ENCODE measurements at regions not wholly inside any gene's neighbourhood (a gene's known extent, or its start where the extent isn't known, plus 50 kb on each side); places are given as distances from the start of the nearest gene placed in this dataset. TPM values are rescaled to one million over a fixed set of nuclear protein-coding genes. Genes with fewer than 3 reads are reported as not detected.

DNA sequence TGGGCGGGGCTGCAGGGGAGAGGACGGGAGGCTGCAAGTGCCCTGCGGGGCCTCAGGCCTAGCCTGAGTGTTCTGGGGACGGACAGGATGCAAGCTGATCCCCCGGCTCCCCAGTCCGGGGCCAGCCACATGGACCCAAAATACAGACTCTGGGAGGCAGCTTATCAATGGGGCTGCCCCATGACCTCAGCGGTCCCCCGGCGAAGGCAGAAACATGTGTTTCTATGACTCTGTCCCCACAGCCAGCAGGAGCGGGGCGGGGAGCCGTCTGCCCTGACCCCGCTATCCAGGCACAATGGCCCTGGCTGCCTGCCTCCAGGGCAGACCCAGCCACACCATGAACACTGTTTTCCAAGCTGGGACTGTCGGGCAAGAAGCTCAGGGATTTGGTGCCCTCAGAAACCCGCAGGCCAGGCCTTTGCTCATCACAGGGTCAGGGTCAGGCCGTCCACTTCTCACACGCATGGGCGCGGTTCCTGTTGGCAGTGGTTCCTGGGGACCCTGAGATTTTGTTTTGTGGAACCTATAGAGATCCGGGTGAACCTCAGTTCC lies 75.0 kb downstream of the RFLNA start:
- H2AFZ ChIP-seq = no peak overlapping the region
- H3K4me3 ChIP-seq = no peak overlapping the region
- DNase-seq = no peak
- peaks cover 34% of the 10 kb centered on the region for H3K4me1 ChIP-seq (ENCODE audit: insufficient read depth)
- WGBS, 2 experiments (ENCODE audit: low coverage in 1 of 2, low lambda C conversion rate in 2 of 2, missing lambda C conversion rate in 2 of 2) = 13 to 24% methylated on average over 16 to 20 of the region's 20 CpGs
- H4K20me1 ChIP-seq (ENCODE audit: insufficient read depth) = no peaks in the 10 kb centered on the region; the same call in 1 of the 2 replicates
- H3F3A ChIP-seq (ENCODE audit: insufficient read depth) = peaks cover 32% of the 10 kb centered on the region
- peak overlapping the region; percentile 90 for H3K27ac ChIP-seq
- in situ Hi-C loops (cut with MboI) = loop anchor here (10.0 kb wide), 1 partner anchor 395 kb away; no protein-coding TSS in a partner anchor
- H3K27me3 ChIP-seq (replicated peaks; ENCODE audit: insufficient read depth) = no peaks in the 10 kb centered on the region
- peaks cover 85% of the 10 kb centered on the region for H3K79me2 ChIP-seq (ENCODE audit: insufficient read depth)
- H3K36me3 ChIP-seq (ENCODE audit: low read depth) = peaks cover 7% of the 10 kb centered on the region
- H3K9me3 ChIP-seq (ENCODE audit: low read depth) = no peaks in the 10 kb centered on the region
- no peaks in the 10 kb centered on the region for H3K9me2 ChIP-seq (ENCODE audit: insufficient read depth)
- no peak for TF ChIP-seq EZH2phosphoT487 (IDR thresholded peaks at IDR 0.05; ENCODE audit: insufficient read depth, low read depth)
- no peak for TF ChIP-seq EZH2 (IDR thresholded peaks at IDR 0.05; ENCODE audit: insufficient read depth, poor library complexity, severe bottlenecking)
- H3K4me2 ChIP-seq (ENCODE audit: unreplicated experiment) = peak overlapping the region; percentile 24
- peak overlapping the region; percentile 73 for H3K9ac ChIP-seq

DNA sequence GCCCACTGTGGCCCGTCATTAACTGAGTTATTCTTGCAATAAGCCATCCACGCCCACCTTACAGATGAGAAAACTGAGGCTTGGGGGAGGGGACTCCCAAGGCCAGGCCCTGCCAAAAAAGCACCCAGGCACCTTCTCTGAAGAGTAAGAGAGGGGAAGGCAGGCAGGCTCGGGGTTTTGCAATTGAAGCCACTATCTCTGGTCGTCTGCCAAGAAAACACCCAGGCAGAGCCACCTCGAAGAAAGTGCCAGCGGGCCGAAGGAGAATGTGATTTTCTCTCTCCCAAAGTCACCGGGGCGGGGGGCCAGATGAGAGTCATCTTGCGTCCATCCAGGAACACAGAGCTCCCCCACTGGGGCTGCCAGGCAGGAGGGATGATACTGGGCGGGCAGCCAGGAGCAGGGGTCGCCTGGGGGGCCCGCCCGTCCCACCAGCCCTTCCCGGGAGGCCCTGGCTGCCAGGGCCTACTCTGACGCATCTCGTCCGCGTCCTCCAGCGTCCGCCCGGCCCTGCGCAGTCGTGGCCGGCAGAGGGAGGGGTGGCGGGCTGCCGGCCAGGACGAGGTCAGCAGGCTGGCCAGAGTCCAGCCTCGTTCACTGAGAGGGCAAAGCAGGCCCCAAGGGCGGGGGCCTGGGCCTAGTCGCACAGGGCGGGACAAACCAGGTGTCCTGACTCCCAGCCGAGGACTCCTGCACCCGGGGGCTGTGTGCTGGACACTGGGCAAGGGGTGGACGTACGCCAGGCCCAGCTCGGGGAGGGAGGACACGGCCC lies 74.3 kb downstream of the RFLNA start:
- TF ChIP-seq EZH2 (IDR thresholded peaks at IDR 0.05; ENCODE audit: insufficient read depth, poor library complexity, severe bottlenecking) = no peak
- TF ChIP-seq EZH2phosphoT487 (IDR thresholded peaks at IDR 0.05; ENCODE audit: insufficient read depth, low read depth) = no peak
- peak overlapping the region; percentile 90 for H3K27ac ChIP-seq
- peak overlapping the region; percentile 35 for H3K4me2 ChIP-seq (ENCODE audit: unreplicated experiment)
- H3K4me1 ChIP-seq (ENCODE audit: insufficient read depth) = peaks cover 34% of the 10 kb centered on the region
- no peak overlapping the region for H3K4me3 ChIP-seq
- H2AFZ ChIP-seq = no peak overlapping the region
- no peaks in the 10 kb centered on the region for H3K27me3 ChIP-seq (replicated peaks; ENCODE audit: insufficient read depth)
- H3K9me3 ChIP-seq (ENCODE audit: low read depth) = no peaks in the 10 kb centered on the region
- no peaks in the 10 kb centered on the region for H3K9me2 ChIP-seq (ENCODE audit: insufficient read depth)
- H3F3A ChIP-seq (ENCODE audit: insufficient read depth) = peaks cover 32% of the 10 kb centered on the region
- H3K79me2 ChIP-seq (ENCODE audit: insufficient read depth) = peaks cover 85% of the 10 kb centered on the region
- no peaks in the 10 kb centered on the region; the same call in 1 of the 2 replicates for H4K20me1 ChIP-seq (ENCODE audit: insufficient read depth)
- H3K36me3 ChIP-seq (ENCODE audit: low read depth) = peaks cover 7% of the 10 kb centered on the region
- H3K9ac ChIP-seq = peak overlapping the region; percentile 73
- DNase-seq = peak; percentile 98
- in situ Hi-C loops (cut with MboI) = loop anchor here (10.0 kb wide), 1 partner anchor 396 kb away; no protein-coding TSS in a partner anchor
- WGBS, 2 experiments (ENCODE audit: low coverage in 1 of 2, low lambda C conversion rate in 2 of 2, missing lambda C conversion rate in 2 of 2) = 4 to 7% methylated on average over 35 to 37 of the region's 38 CpGs

DNA sequence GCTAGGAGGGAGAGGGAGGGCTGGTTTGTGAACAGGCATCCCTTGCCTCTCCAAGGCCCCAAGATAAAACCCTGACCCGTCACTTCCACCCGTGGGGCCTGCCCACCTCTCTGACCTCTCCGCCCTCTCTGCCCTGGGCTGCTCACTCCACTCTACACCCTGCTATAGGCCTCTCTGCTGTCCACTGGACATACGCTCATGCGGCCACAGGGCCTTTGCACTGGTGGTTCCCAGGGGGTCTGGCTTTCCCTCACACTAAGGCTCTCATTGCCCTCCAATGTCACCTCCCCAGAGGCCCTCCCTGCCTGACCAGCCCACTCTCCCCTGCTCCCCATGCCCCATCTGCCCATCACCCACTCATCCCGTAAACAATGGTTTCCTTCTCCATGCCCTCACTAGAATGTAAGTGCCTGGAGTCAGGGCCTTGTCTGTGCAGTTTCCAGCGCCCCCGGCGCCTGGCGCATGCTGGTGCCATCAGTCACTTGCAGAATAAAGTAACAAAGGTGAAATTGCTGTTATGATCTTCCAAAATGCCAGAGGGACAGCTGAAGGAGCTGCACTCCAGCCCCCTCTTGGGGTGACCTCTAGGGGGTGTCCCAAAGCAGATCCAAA lies 73.6 kb downstream of the RFLNA start:
- no peak for TF ChIP-seq EZH2phosphoT487 (IDR thresholded peaks at IDR 0.05; ENCODE audit: insufficient read depth, low read depth)
- H3K36me3 ChIP-seq (ENCODE audit: low read depth) = peaks cover 7% of the 10 kb centered on the region
- H3K4me2 ChIP-seq (ENCODE audit: unreplicated experiment) = peak overlapping the region; percentile 35
- peaks cover 87% of the 10 kb centered on the region for H3K79me2 ChIP-seq (ENCODE audit: insufficient read depth)
- H3K9me3 ChIP-seq (ENCODE audit: low read depth) = no peaks in the 10 kb centered on the region
- 95 to 98% methylated on average over 9 to 10 of the region's 10 CpGs for WGBS, 2 experiments (ENCODE audit: low coverage in 1 of 2, low lambda C conversion rate in 2 of 2, missing lambda C conversion rate in 2 of 2)
- peaks cover 34% of the 10 kb centered on the region for H3K4me1 ChIP-seq (ENCODE audit: insufficient read depth)
- no peaks in the 10 kb centered on the region; the same call in 1 of the 2 replicates for H4K20me1 ChIP-seq (ENCODE audit: insufficient read depth)
- H3K27me3 ChIP-seq (replicated peaks; ENCODE audit: insufficient read depth) = no peaks in the 10 kb centered on the region
- H3K27ac ChIP-seq = peak overlapping the region; percentile 90
- no peak overlapping the region for H3K4me3 ChIP-seq
- in situ Hi-C loops (cut with MboI) = loop anchor here (10.0 kb wide), 1 partner anchor 396 kb away; no protein-coding TSS in a partner anchor
- no peak overlapping the region for H2AFZ ChIP-seq
- no peaks in the 10 kb centered on the region for H3K9me2 ChIP-seq (ENCODE audit: insufficient read depth)
- peaks cover 32% of the 10 kb centered on the region for H3F3A ChIP-seq (ENCODE audit: insufficient read depth)
- H3K9ac ChIP-seq = peak overlapping the region; percentile 73
- DNase-seq = no peak

DNA sequence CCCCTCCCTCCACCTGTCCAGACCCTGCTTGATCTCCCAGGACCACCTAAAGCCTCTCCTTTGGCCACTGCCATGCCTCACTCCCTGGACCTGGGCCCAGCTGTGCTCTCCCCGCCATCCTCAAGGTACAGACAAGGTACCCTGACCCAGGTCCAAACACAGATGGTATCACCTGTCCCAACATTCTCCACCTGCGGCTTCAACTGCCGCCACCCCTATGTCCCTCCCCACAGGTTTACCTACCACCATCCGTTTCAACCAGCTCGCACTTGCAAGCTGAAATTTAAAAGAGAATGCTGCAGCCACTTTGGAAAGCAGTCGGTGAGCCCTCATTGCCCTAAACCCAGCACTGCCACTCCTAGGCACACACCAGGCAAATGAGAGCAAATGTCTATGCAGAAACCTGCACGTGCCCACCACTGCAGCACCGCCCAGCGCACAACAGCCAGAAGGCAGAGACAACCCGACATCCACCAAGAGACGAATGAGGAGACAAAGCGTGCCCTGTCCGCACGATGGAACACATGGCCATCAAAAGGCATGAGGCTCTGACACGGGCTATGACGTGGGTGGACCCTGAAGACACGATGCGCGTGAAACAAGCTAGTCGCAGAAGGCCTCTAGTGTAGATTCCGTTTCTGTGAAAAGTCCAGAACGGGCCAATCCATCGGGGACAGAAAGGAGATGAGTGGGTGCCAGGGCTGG lies 71.0 kb downstream of the RFLNA start:
- Histone ChIP-seq H3K9me2 (ENCODE audit: insufficient read depth) (no peaks in the 10 kb centered on the region), H3K9me3 (ENCODE audit: low read depth) (no peaks in the 10 kb centered on the region), H3K27ac (no peak overlapping the region), H2AFZ (no peak overlapping the region), H3K4me2 (ENCODE audit: unreplicated experiment) (no peak overlapping the region), H3K4me1 (ENCODE audit: insufficient read depth) (peaks cover 34% of the 10 kb centered on the region), H3K27me3 (replicated peaks; ENCODE audit: insufficient read depth) (no peaks in the 10 kb centered on the region), H3K9ac (no peak overlapping the region), H3F3A (ENCODE audit: insufficient read depth) (peaks cover 19% of the 10 kb centered on the region), H3K79me2 (ENCODE audit: insufficient read depth) (peaks cover 91% of the 10 kb centered on the region), H3K4me3 (no peak overlapping the region), H4K20me1 (ENCODE audit: insufficient read depth) (no peaks in the 10 kb centered on the region; the same call in 1 of the 2 replicates), H3K36me3 (ENCODE audit: low read depth) (peaks cover 9% of the 10 kb centered on the region)
- TF ChIP-seq EZH2 (IDR thresholded peaks at IDR 0.05; ENCODE audit: insufficient read depth, poor library complexity, severe bottlenecking) (no peak), EZH2phosphoT487 (IDR thresholded peaks at IDR 0.05; ENCODE audit: insufficient read depth, low read depth) (no peak)
- WGBS, 2 experiments (ENCODE audit: low coverage in 1 of 2, low lambda C conversion rate in 2 of 2, missing lambda C conversion rate in 2 of 2) = 87 to 90% methylated on average over 22 to 23 of the region's 23 CpGs
- in situ Hi-C loops (cut with MboI) = loop anchor here (10.0 kb wide), 1 partner anchor 399 kb away; no protein-coding TSS in a partner anchor
- DNase-seq = no peak

Small RNA genes lying in the stretch of these regions (small RNA-seq; reads per million reads assigned to genes)
- not detected for gene AC073916.1 (ENCODE audit: low read depth, low replicate concordance)

All from GM23248 (cell line).